H9 (cell line): ENCODE measurements at regions not wholly inside any gene's neighbourhood (a gene's known extent, or its start where the extent isn't known, plus 50 kb on each side); places are given as distances from the start of the nearest gene placed in this dataset.

Source experiments
- DNase-seq: peaks from one replicate; pipeline ENCODE4 v3.0.0-alpha.2; 2017
- H2AFZ ChIP-seq: one replicate; pipeline ENCODE4 v1.6.1; 2013; ENCODE audit warnings: mild to moderate bottlenecking, low read length, control low read depth, moderate library complexity
- H2AK5ac ChIP-seq: 2 replicates; pipeline ENCODE4 v1.6.1; 2013; ENCODE audit warnings: low read length, control low read depth, mixed read lengths; ENCODE audit not compliant: insufficient read length
- H2BK120ac ChIP-seq: one replicate; pipeline ENCODE4 v1.6.1; 2013; ENCODE audit warnings: low read depth, mild to moderate bottlenecking, low read length, control low read depth, inconsistent platforms; ENCODE audit not compliant: poor library complexity, severe bottlenecking
- H2BK12ac ChIP-seq: 2 replicates; pipeline ENCODE4 v1.6.1; 2013; ENCODE audit warnings: low read length, control low read depth, mixed read lengths, low read depth; ENCODE audit not compliant: insufficient read length
- H2BK15ac ChIP-seq: 2 replicates; pipeline ENCODE4 v1.6.1; 2013; ENCODE audit warnings: low read depth, low read length, control low read depth
- H2BK20ac ChIP-seq: one replicate; pipeline ENCODE4 v1.6.1; 2013; ENCODE audit warnings: low read depth, mild to moderate bottlenecking, low read length, control low read depth, inconsistent platforms; ENCODE audit not compliant: poor library complexity, severe bottlenecking
- H2BK5ac ChIP-seq: 2 replicates; pipeline ENCODE4 v1.6.1; 2013; ENCODE audit warnings: low read length, control low read depth, mixed read lengths; ENCODE audit not compliant: insufficient read length
- H3K14ac ChIP-seq: 2 replicates; pipeline ENCODE4 v1.6.1; 2013; ENCODE audit warnings: low read length, control low read depth; ENCODE audit not compliant: insufficient read depth
- H3K18ac ChIP-seq: 2 replicates; pipeline ENCODE4 v1.6.1; 2013; ENCODE audit warnings: low read depth, mild to moderate bottlenecking, mixed read lengths, low read length, control low read depth; ENCODE audit not compliant: insufficient read length
- H3K23ac ChIP-seq: 2 replicates; pipeline ENCODE4 v1.6.1; 2013; ENCODE audit warnings: low read length, control low read depth, mixed read lengths, low read depth; ENCODE audit not compliant: insufficient read length
- H3K23me2 ChIP-seq: 2 replicates; pipeline ENCODE4 v1.6.1; 2013; ENCODE audit warnings: low read depth, mild to moderate bottlenecking, mixed read lengths, low read length, control low read depth; ENCODE audit not compliant: insufficient read length, poor library complexity, severe bottlenecking
- H3K27ac ChIP-seq: 2 replicates; pipeline ENCODE4 v1.5.1; 2013; ENCODE audit warnings: low read length, control low read depth, mixed read lengths, low read depth; ENCODE audit not compliant: insufficient read length
- H3K27me3 ChIP-seq: 2 replicates; pipeline ENCODE4 v1.6.1; 2013; ENCODE audit warnings: low read length, control low read depth, inconsistent platforms; ENCODE audit not compliant: insufficient read depth
- H3K4ac ChIP-seq: 2 replicates; pipeline ENCODE4 v1.6.1; 2013; ENCODE audit warnings: low read depth, mild to moderate bottlenecking, control low read depth, inconsistent platforms, low read length, moderate library complexity
- H3K4me1 ChIP-seq: 2 replicates; pipeline ENCODE4 v1.6.1; 2013; ENCODE audit warnings: low read length, control low read depth, inconsistent platforms; ENCODE audit not compliant: insufficient read depth
- H3K4me2 ChIP-seq: 2 replicates; pipeline ENCODE4 v1.6.1; 2013; ENCODE audit warnings: low read length, control low read depth, mixed read lengths; ENCODE audit not compliant: insufficient read length, insufficient read depth
- H3K56ac ChIP-seq: 2 replicates; pipeline ENCODE4 v1.6.1; 2013; ENCODE audit warnings: low read depth, mild to moderate bottlenecking, mixed read lengths, low read length, control low read depth; ENCODE audit not compliant: insufficient read length
- H3K79me1 ChIP-seq: 2 replicates; pipeline ENCODE4 v1.6.1; 2013; ENCODE audit warnings: low read depth, mild to moderate bottlenecking, moderate library complexity, low read length, control low read depth, inconsistent platforms; ENCODE audit not compliant: insufficient read depth, poor library complexity, severe bottlenecking
- H3K79me2 ChIP-seq: 2 replicates; pipeline ENCODE4 v1.6.1; 2013; ENCODE audit warnings: low read length, control low read depth, inconsistent platforms; ENCODE audit not compliant: insufficient read depth
- H3K9ac ChIP-seq: 2 replicates; pipeline ENCODE4 v1.6.1; 2013; ENCODE audit warnings: low read length, control low read depth, mixed read lengths; ENCODE audit not compliant: insufficient read length; ENCODE audit errors: extremely low read depth
- H3K9me3 ChIP-seq: one replicate; pipeline ENCODE4 v1.6.1; 2013; ENCODE audit warnings: low read depth, low read length, inconsistent platforms; ENCODE audit not compliant: control insufficient read depth
- H3T11ph ChIP-seq: one replicate; pipeline ENCODE4 v1.6.1; 2013; ENCODE audit warnings: mild to moderate bottlenecking, low read length, control low read depth, inconsistent platforms
- H4K20me1 ChIP-seq: one replicate; pipeline ENCODE4 v1.6.1; 2013; ENCODE audit not compliant: control insufficient read depth, insufficient read length, insufficient read depth
- H4K5ac ChIP-seq: 2 replicates; pipeline ENCODE4 v1.6.1; 2013; ENCODE audit warnings: low read depth, mild to moderate bottlenecking, mixed read lengths, low read length, control low read depth; ENCODE audit not compliant: insufficient read length
- H4K8ac ChIP-seq: replicated peaks from 2 replicates; pipeline ENCODE4 v1.6.1; 2013; ENCODE audit warnings: low read length, control low read depth, mixed read lengths, low read depth; ENCODE audit not compliant: insufficient read length
- H4K91ac ChIP-seq: 2 replicates; pipeline ENCODE4 v1.6.1; 2013; ENCODE audit warnings: low read depth, mild to moderate bottlenecking, moderate library complexity, mixed read lengths, low read length, control low read depth; ENCODE audit not compliant: insufficient read length
- H3K27ac Mint-ChIP-seq, 3 experiments: 2 replicates in 2 of 3; 3 replicates in 1 of 3; pipeline ENCODE4 v1.8.0; 2020 to 2021; ENCODE audit warnings: mixed read lengths in 3 of 3, mild to moderate bottlenecking in 1 of 3, moderate library complexity in 1 of 3
- H3K27me3 Mint-ChIP-seq: 2 replicates; pipeline ENCODE4 v1.8.0; 2021; ENCODE audit warnings: low read depth, mild to moderate bottlenecking, moderate library complexity, mixed read lengths
- H3K36me3 Mint-ChIP-seq, 3 experiments: 2 replicates in 2 of 3; 3 replicates in 1 of 3; pipeline ENCODE4 v1.8.0; 2020 to 2021; ENCODE audit warnings: low read depth in 3 of 3, mixed read lengths in 3 of 3; ENCODE audit not compliant: insufficient read depth in 1 of 3
- H3K4me1 Mint-ChIP-seq, 2 experiments: 2 replicates each; pipeline ENCODE4 v1.8.0; 2020; ENCODE audit warnings: mixed read lengths in 2 of 2
- H3K4me3 Mint-ChIP-seq, 2 experiments: 2 replicates in 1 of 2; 3 replicates in 1 of 2; pipeline ENCODE4 v1.8.0; 2020 to 2021; ENCODE audit warnings: mild to moderate bottlenecking in 2 of 2, mixed read lengths in 2 of 2, moderate library complexity in 1 of 2
- H3K9me3 Mint-ChIP-seq, 2 experiments: 2 replicates in 1 of 2; 3 replicates in 1 of 2; pipeline ENCODE4 v1.8.0; 2020; ENCODE audit warnings: mild to moderate bottlenecking in 2 of 2, mixed read lengths in 2 of 2, moderate library complexity in 1 of 2
- WGBS: extraction: QIAGEN DNeasy Blood & Tissue Kit; methylation state at CpG from one replicate; pipeline ENCODE4 v1.1.7; 2013; ENCODE audit warnings: missing lambda C conversion rate, low lambda C conversion rate, mixed read lengths; ENCODE audit not compliant: insufficient read length; ENCODE audit errors: extremely low coverage; 5-methylcytosine and 5-hydroxymethylcytosine counted together
- TF ChIP-seq, protein P1 (sequence below): fragments of 200-600 bp; sonication (generic); conservative IDR thresholded peaks from 3 replicates; pipeline ENCODE4 v1.8.0; 2021; ENCODE audit warnings: antibody characterized with exemption, mild to moderate bottlenecking

DNA sequence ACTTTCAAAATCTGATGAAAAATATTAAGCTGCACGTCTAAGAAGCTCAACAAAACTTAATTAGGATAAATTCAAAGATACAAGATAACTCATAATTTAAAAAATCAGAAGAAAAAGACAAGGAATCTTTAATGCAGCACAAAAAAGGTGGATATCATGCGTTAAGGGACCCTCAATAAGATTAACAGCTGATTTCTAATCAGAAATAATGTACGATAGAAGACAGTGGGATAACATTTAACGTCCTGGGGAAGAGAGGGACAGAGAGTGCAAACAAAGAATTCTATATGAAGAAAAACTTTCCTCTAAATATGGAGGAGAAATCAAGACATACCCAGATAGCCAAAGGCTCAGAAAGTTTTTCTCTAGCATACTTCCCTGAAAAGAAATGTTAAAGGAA, 519.5 kb downstream of the PYDC2 start:
- H3K23me2 ChIP-seq: no peaks in the 10 kb centered on the region
- WGBS: no CpG with 5 or more reads among the region's 4 CpGs
- no peaks in the 10 kb centered on the region for H3K9me3 ChIP-seq
- no peaks in the 10 kb centered on the region for H3K27me3 Mint-ChIP-seq
- DNase-seq: no peak
- H3K14ac ChIP-seq: no peak overlapping the region
- H3K4me3 Mint-ChIP-seq: no peak overlapping the region
- no peak overlapping the region for H4K5ac ChIP-seq
- peaks cover 0 to 4% of the 10 kb centered on the region in 2 experiments; a peak in 2 of 4 replicates for H3K4me1 Mint-ChIP-seq
- no peak overlapping the region for H3K9ac ChIP-seq
- no peak overlapping the region for H2BK20ac ChIP-seq
- H3K79me2 ChIP-seq: no peaks in the 10 kb centered on the region
- no peaks in the 10 kb centered on the region for H3K4me1 ChIP-seq
- peaks cover 13 to 27% (median 17%) of the 10 kb centered on the region in 3 experiments; a peak in 6 of 7 replicates for H3K36me3 Mint-ChIP-seq
- H4K8ac ChIP-seq: no peak overlapping the region
- no peak overlapping the region for H3K4ac ChIP-seq
- H2BK120ac ChIP-seq: no peak overlapping the region
- H2AFZ ChIP-seq: no peak overlapping the region
- no peak overlapping the region for H2AK5ac ChIP-seq
- no peak overlapping the region for H2BK5ac ChIP-seq
- TF ChIP-seq, protein P1, sequence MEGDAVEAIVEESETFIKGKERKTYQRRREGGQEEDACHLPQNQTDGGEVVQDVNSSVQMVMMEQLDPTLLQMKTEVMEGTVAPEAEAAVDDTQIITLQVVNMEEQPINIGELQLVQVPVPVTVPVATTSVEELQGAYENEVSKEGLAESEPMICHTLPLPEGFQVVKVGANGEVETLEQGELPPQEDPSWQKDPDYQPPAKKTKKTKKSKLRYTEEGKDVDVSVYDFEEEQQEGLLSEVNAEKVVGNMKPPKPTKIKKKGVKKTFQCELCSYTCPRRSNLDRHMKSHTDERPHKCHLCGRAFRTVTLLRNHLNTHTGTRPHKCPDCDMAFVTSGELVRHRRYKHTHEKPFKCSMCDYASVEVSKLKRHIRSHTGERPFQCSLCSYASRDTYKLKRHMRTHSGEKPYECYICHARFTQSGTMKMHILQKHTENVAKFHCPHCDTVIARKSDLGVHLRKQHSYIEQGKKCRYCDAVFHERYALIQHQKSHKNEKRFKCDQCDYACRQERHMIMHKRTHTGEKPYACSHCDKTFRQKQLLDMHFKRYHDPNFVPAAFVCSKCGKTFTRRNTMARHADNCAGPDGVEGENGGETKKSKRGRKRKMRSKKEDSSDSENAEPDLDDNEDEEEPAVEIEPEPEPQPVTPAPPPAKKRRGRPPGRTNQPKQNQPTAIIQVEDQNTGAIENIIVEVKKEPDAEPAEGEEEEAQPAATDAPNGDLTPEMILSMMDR: no peak
- H3K9me3 Mint-ChIP-seq: peaks cover 23 to 26% of the 10 kb centered on the region in 2 experiments
- no peaks in the 10 kb centered on the region for H4K20me1 ChIP-seq
- H3K27ac ChIP-seq: no peak overlapping the region
- no peaks in the 10 kb centered on the region for H3K79me1 ChIP-seq
- H2BK12ac ChIP-seq: no peak overlapping the region
- no peak overlapping the region for H4K91ac ChIP-seq
- no peak overlapping the region for H3T11ph ChIP-seq
- no peak overlapping the region for H3K27ac Mint-ChIP-seq
- no peak overlapping the region for H3K18ac ChIP-seq
- no peak overlapping the region for H3K56ac ChIP-seq
- H3K4me2 ChIP-seq: no peak overlapping the region
- H2BK15ac ChIP-seq: no peak overlapping the region
- H3K27me3 ChIP-seq: no peaks in the 10 kb centered on the region
- H3K23ac ChIP-seq: no peak overlapping the region
